HG03196 (cell line): ENCODE measurements at regions not wholly inside any gene's neighbourhood (a gene's known extent, or its start where the extent isn't known, plus 50 kb on each side); places are given as distances from the start of the nearest gene placed in this dataset.

Experiments used
- ATAC-seq: cut with Tn5 transposase; IDR thresholded peaks from one replicate; pipeline ENCODE4 v1.9.1; 2021; ENCODE audit not compliant: unreplicated experiment

DNA sequence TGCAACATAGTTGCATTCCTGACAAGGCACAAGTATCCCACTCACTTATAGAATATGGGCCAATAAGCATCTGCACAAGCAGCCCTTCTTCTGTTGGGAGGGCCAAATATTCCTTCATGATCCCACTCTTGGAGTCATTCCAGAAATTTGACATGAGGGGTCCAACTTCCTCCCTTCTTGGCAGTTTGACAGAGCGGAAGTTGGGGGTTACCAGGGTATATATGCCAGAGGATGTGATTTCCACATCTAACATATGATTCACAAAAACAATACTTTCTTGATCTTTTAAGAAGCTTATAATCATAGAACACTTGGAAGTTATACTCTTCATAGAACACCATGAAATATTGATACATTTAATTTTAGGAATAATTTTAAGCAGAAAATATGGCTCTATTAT lies 100.9 kb upstream of the CRBN start:
- ATAC-seq = no peak

DNA sequence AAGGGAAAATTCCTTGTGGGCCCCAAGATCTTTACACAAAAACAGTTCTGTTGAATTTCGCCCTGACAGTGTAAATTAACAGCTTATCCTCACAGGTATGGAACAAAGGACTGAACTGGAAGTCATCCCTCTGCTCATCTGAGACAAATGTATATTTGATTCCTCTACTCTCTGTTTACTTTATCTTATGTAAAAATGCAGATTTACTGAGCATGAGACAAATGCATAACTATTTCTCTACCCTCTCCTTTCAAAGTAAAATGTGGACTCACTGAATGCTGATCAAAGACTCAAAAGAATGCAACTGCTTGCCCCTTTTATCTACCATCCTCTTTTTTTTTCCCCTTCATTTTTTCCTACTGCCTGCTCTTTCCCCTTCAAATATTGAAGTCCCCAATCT lies 98.6 kb upstream of the CRBN start:
- ATAC-seq = no peak

DNA sequence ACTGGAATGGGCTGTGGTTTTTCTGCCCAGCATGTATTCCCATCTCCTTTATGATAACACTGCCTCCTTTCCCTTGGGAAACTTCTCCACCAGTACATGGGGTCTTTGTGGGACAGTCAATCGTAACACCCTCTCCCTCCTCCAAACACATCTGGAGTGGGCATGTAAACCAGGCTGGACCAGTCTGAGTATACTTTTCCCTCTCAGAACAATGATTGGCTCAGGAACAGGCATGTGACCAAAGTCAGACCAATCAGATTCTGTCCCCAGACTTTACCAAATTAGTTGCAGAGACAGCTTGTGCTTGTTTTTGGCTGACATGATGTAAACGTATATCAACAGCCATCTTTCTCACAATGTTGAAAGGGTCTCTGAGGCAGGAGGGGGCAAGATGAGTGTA lies 97.1 kb upstream of the CRBN start:
- ATAC-seq = no peak

DNA sequence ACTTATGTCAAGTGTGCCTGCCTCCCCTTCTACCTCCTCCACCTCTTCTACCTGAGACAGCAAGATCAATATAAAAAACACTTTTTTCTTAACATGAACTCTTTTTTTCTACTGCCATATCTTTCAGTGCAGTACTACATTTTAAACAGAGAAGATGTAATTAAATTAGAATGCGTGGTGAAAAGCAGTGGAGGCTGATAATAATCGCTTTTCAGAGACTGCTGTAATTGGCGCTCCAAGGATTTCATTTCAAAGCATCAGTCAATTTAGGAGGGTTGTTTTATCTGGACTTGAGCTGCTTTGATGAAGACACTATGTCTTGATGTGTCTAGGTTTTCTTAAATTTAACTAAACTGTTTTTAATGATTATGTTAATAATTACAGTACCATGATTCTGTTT lies 85.3 kb upstream of the CRBN start:
- no peak for ATAC-seq

DNA sequence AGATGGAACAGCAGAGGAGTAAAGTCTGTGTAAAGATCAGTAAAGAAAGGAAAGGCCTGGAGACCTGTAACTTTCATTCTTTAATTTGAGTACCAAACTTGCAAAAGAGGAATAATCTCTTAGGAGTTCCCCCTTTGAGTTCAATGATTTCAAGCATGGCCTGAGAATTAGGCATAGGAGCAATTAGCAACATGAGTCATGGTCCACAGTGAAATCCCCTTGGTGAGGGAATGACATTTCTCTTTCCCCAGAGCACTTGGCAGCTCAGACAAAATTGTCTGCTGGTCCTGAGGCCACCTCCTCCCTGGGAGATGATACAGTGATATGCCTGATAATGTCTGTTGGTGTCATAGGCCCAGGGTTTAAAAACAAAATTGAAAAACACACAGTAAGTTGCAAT lies 81.4 kb upstream of the CRBN start:
- ATAC-seq = peak; percentile 72

DNA sequence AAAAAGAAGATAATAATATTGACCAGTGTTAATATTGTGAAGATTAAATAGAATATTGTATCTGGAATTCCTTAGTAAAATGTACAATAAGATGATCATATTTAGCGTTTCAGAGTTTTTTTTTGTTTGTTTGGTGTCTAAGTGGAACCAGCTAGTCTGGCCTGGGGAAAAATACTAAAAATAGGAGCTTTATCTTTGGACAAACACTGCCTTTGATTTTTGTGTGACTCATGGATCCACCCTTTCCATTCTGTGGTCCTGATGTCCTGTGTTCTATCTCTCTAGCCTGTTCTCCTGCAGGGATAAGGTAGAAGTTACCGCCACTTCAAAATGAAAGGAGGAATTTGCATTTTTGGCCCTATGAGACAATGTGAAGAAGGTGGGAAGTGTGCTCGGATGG lies 79.7 kb upstream of the CRBN start:
- no peak for ATAC-seq

DNA sequence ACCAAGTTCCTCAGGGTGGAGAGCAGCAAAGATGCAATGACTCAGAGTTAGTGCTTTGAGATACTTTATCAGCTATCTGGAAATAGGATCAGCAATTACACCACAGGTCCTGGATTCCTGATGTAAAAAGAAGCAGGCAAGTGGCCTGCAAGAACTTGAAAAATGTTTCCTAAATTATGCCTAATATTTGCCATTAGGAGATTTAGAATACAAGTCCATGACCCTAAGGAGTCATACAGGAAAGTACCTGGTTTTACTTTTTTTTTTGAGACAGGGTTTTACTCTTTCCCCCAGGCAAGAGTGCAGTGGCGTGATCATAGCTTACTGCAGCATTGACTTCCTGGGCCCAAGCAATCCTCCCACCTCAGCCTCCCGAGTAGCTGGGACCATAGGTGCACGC lies 78.8 kb upstream of the CRBN start:
- no peak for ATAC-seq

DNA sequence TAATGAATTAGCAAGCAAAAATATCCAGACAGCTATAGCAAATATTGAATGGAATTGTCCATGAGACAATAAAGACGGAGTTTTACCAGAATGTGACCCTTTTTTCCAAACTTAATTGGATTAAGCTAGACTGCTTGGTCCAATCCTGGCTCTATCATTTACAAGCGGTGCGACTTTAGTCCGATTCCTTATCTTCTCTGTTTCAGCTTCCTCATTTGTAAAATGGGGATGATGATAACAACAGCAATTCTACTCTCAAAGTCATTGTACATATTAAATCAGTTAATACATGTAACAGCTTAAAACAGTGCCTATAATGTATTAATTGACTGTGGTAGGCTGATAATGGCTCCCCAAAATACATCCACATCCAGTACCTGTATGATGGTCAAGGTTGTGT lies 62.1 kb upstream of the CRBN start:
- ATAC-seq = no peak

DNA sequence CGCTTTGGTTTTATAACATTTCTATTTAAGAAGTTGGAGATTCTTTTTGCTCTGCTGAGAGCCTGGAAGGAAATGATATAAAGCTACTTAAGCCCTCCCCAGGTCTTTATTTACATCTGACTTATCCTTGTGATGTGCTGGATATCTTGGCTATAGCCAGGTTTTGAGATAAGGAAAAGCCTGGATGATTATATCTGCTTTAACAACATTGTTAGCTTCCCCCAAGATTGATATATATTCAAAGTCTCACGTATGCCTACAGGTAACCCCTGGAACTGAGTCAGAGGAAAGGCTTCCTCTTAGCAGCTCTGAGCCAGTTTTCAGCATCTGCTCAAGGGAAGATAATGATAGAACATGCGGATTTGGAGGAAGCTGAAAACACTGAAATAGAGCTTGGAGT lies 61.5 kb upstream of the CRBN start:
- ATAC-seq = no peak

DNA sequence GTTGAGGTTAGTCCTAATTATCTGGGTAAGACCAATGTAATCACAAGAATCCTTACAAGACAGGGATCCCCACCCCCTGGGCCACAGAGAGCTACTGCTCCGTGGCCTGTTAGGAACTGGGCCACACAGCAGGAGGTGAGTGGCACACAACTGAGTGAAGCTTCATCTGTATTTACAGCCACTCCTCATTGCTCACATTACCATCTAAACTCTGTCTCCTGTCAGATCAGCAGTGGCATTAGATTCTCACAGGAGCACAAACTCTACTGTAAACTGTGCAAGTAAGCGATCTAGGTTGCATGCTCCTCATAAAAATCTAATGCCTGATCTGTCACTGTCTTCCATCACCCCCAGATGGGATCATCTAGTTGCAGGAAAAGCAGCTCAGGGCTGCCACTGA lies 58.5 kb upstream of the CRBN start:
- ATAC-seq = no peak

DNA sequence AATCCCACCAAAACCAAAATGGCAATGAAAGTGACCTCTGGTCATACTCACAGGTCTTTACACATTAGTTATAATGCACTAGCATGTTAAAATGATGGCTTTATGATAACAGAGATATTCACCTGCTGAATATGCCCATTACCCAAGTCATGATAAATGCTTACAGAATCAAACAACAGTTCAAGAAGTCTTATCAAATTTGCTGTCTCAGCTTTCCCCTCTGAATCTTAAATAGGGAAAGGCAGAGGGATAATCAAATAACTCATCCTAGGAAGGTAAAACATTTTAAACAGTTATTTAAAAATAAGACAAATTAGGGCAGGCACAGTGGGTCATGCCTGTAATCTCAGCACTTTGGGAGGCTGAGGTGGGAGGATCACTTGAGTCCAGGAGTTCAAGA lies 52.8 kb upstream of the CRBN start:
- ATAC-seq = no peak
